ENCODE measurements at regions not wholly inside any gene's neighbourhood (a gene's known extent, or its start where the extent isn't known, plus 50 kb on each side); places are given as distances from the start of the nearest gene placed in this dataset.
"Not testable (repeated sequence)": the region's sequence is repeated elsewhere in the genome, so short reads cannot be mapped to it uniquely, and the experiment has no call there.

DNA sequence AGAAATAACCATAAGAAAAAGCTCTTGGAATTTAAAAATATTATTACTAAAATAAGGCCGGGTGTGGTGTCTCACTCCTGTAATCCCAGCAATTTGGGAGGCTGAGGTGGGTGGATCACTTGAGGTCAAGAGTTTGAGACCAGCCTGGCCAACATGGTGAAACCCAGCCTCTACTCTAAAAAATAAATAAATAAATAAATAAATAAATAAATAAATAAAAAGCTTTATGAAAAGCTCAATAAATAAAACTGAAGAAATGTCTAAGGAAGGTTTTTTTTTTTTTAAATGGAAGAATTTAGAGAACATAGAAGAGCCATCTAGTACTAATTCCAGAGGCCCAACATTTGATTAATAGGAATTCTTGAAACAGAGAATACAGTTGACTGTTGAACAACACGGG lies 249.1 kb upstream of the PROX1 start:
- DNase-seq, result no peak

DNA sequence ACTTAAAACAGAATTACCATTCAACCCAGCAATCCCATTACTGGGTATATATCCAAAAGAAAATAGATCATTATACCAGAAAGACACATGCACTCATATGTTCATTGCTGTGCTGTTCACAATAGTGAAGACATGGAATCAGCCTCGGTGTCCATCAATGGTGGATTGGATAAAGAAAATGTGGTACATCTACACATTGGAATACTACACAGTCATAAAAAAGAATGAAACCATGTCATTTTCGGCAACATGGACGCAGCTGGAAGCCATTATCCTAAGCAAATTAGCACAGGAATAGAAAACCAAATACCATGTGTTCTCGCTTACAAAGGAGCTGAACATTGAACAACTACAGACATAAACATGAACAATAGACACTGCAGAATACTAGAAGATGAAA lies 244.8 kb upstream of the PROX1 start:
- DNase-seq, result no peak

- DNase-seq, result peak in 2 of 3 experiments; percentile 52 to 76
Observed at GRCh38 chr1:213744780-213745179, 243.0 kb upstream of the PROX1 start.

- DNase-seq, result no peak
Observed at GRCh38 chr1:213745451-213745850, 242.3 kb upstream of the PROX1 start.

DNA sequence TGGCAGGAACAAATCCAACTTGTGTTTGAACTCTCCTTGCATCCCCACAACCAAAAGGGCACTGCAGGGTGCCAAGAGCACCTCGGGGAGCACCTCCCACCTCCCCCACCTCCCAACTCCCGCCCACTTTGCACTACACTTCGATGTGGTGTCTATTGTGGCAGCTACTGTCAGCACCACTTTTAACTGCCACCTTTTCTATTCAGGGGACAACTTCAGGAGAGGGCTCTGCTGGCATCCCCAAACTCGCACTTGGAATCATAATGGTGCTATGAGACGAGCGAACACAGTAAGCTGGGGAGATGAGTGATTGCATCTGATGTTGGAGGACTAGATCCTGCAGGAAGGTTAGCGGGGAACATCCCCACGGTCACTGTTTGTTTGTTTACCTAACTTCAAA lies 238.2 kb upstream of the PROX1 start:
- DNase-seq, result no peak

DNA sequence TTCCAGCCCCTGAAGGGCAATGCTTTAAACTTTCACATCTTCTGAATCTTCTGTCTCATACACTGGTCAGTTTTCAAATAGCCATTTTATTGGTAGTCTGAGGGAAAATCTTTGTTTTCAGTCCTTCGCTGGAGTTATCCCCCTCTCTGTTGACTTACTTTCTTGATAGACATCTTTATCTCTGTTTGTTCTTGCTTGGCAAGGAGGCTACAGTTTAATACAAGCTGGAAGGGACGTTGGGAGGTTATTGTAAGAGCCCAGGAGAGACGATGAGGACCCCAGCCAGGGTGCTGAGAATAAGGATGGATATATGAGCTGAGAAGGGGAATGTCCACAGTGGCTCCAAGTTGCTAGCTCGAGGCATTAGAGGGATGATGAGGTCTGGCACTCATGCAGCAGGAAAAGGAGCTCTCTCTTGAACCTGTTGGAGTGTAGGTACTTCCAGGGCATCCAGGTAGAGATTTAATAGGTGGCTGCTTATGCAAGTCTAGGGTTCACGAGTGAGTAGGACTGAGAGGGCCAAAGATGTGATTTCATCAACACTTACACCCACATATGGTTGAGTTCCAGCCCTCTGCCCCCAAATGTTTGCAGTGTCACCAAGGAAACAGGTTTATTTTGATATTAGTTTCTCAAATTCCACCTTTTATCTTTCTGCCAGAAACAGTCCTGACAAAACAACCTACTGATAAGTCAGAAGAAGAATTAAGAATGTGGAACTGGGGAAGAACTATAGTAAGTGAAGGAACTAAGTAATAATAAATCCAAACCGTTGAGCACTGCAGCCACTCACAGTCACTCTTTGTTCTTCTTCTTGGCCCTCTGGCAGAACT lies 237.3 kb upstream of the PROX1 start:
- DNase-seq, result no peak

DNA sequence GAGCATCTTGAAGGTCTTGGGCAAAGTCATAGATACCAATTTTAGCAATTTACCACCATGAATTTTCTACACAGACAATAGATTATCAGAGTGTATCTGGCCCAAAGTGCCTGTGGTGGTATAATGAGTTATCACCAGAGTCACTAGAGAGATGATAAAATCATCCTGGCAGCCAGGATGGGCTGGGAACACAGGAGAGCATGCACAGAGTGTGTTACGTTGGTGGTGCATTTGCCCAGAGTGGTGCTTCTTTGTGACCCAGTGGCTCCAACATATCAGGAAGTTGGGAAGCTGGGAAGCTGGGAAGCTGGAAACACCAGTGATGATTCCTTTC lies 236.7 kb upstream of the PROX1 start:
- no peak for DNase-seq

GRCh38 chr1:213759359-213760181 lies 228.2 kb upstream of the PROX1 start:
- DNase-seq, result peak in 1 of 3 experiments; percentile 52

- no peak for DNase-seq
Observed at GRCh38 chr1:213761845-213762407, 225.8 kb upstream of the PROX1 start.

DNA sequence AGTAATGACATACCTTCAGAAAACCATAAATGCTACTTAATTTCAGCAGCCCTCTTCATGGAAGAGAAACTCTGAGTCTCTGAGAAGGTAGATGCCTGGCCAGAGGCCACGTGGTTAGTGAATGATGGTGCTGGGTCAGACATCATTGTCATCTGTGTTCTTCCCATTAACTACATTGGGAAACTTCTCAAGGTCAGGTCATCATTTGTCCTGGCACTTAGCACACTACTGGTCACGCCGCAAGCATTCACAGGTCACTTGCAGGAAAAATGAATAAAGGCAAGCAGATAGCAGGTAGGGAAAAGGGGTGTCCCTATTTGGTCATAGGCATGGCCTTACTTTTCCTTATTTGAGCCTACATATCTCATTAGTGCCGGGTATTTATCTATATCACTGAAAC lies 220.1 kb upstream of the PROX1 start:
- DNase-seq, result no peak

DNA sequence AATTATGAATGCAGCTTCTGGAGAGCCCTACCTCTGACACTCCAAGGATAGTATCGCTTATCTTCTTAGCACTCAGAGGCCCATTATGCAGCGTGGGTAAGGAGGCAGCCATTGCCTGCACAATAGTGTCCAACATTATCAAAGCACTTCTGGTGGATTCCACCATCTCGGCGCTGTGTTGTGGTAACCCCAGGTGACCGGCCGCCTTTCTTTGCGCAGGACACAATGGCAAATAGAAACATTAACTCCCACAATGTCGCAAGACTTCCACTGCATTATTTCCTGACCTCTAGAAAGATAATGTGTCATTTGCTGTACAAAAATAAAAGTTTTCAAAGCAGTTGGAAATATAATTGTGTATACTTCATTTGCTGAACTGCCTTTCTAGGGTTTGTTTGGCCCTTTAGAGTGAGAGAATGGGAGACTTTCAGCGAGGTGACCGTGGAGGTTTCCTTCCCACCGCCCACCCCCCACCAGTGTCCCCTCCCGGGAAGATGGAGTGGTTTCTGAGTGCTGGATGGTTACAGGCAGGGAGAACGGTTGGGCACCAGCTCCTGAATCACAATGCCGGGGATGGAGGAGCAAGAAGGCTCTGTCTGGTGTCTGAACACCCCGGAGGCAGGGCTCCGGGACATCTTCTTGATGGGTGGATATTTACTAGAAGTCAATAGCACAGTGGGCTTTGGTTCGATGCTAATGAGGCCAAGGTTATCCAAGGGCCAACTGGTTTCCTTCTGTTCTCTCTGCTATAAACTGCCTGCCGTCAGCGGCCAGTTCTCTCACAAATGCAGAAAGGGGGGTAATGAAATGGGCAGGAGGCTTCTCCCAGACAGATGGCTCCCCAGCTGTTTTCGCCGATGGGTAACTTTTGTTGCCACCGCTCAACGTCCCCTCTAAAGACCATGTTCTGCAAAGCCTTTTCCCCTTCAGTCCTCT lies 215.4 kb upstream of the PROX1 start:
- DNase-seq, result no peak

GRCh38 chr1:213773975-213774374 lies 213.8 kb upstream of the PROX1 start:
- DNase-seq, result no peak

DNA sequence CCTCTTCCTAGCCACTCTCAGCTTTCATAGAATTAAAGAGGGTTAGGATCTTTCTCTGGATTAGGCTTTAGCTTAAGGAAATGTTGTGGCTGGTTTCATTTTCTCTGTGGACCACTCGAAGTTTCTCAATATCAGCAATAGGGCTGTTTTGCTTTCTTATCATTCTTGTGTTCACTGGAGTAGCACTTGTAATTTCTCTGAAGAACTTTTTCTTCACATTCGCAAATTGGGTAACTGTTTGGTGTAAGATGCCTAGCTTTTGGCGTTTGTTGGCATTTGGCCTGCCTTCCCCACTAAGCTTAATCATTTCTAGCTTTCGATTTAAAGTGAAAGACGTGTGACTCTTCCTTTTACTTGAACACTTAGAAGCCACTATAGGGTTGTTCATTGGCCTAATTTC lies 210.8 kb upstream of the PROX1 start:
- DNase-seq, result no peak

DNA sequence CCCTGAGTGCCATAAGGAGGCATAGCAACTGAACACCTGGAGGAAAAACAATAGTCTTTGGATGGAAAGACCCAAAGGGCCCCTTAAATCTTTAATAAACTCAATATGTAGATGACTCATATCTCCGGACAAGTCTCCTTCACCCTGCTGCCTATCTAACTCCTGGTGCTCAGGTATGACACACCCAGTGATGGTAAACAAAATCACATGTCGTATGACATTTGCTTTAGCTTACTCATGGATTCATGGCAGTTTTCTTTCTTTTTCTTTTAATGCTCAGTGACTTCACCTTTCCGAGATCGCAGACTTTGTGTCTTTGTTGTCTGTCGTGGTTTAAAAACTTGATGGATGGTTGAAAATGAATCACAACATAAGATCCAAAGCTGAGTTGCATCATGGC lies 208.5 kb upstream of the PROX1 start:
- no peak for DNase-seq

GRCh38 chr1:213782941-213783672 lies 204.7 kb upstream of the PROX1 start:
- peak in 2 of 3 experiments; percentile 26 to 60 for DNase-seq

DNA sequence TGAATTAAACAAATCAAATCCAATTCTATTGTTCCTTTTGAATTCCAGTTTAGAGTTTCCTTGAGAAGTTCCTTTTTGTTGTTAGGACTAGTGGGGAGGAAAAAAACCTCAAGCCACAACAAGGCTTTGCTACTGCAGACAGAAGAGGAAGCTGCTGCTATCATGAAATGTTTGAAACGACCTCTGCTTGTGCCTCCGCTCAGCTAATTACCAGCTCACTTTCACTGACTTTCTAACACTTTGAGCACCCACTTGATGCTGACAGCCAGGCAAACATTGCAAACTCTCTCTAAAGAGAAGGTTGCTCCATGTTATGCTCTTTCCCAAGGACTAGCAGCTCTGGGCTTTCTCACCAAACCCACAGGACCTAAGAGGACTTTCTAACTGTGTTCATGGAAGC lies 203.9 kb upstream of the PROX1 start:
- DNase-seq, result peak in 2 of 3 experiments; percentile 18 to 69

- DNase-seq, result no peak
Observed at GRCh38 chr1:213786683-213787082, 201.1 kb upstream of the PROX1 start.

- DNase-seq, result no peak
Observed at GRCh38 chr1:213790565-213790964, 197.2 kb upstream of the PROX1 start.

- no peak for DNase-seq
Observed at GRCh38 chr1:213793482-213794067, 194.2 kb upstream of the PROX1 start.

DNA sequence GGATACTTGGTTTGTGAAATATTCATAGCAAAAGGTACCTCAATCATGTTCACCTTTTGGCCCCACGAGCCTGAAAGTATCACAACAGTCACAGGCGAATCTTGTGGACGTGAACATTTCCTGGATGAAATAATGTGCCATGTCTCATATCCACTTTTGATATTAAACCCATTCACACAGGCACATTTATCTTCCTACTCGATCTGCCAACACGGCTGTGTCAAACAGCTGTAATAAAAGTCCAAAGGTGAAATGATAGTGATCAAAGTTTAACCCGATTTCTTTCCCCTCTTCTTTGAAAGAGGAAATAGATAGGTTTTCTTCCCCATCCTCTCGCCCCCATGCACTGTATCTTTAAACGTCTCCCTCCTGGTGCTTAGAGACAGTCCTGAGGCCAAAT lies 191.2 kb upstream of the PROX1 start:
- no peak for DNase-seq

GRCh38 chr1:213808288-213808687 lies 179.5 kb upstream of the PROX1 start:
- not testable (repeated sequence) for DNase-seq

- DNase-seq, result peak in 1 of 3 experiments; percentile 43
Observed at GRCh38 chr1:213817156-213817555, 170.6 kb upstream of the PROX1 start.
